Tibial artery (tissue), 4 donors: ENCODE measurements at regions not wholly inside any gene's neighbourhood (a gene's known extent, or its start where the extent isn't known, plus 50 kb on each side); places are given as distances from the start of the nearest gene placed in this dataset.
"Not testable (repeated sequence)": the region's sequence is repeated elsewhere in the genome, so short reads cannot be mapped to it uniquely, and the experiment has no call there.

ENCODE experiments used
- DNase-seq, 2 donors: peaks; one replicate each; pipeline ENCODE4 v3.0.0-alpha.2; 2019
- H3K27ac ChIP-seq, 2 donors: fragments of 200-600 bp; sonication (generic) in 1 of 2; 1 replicate in 1 of 2; 2 replicates in 1 of 2; pipeline ENCODE4 v1.5.1; 2018 to 2019; ENCODE audit warnings: mild to moderate bottlenecking in 1 of 2
- H3K27me3 ChIP-seq, 2 donors: fragments of 200-600 bp; sonication (generic) in 1 of 2; one replicate each; pipeline versions ENCODE4 v1.5.1 to v1.6.0; 2016 to 2019
- H3K36me3 ChIP-seq, 3 donors: fragments of 200-600 bp; sonication (generic) in 2 of 3; one replicate each; pipeline ENCODE4 v1.5.1; 2016 to 2019; ENCODE audit warnings: mild to moderate bottlenecking in 2 of 3
- H3K4me1 ChIP-seq, 4 donors: fragments of 200-600 bp; sonication (generic) in 2 of 4; 1 replicate in 3 of 4; 2 replicates in 1 of 4; pipeline ENCODE4 v1.5.1; 2016 to 2019
- H3K4me3 ChIP-seq, 2 donors: fragments of 200-600 bp; sonication (generic) in 1 of 2; 1 replicate in 1 of 2; 2 replicates in 1 of 2; pipeline ENCODE4 v1.5.1; 2018 to 2019; ENCODE audit warnings: mild to moderate bottlenecking in 2 of 2
- H3K9me3 ChIP-seq, 3 donors: fragments of 200-600 bp; sonication (generic) in 1 of 3; one replicate each; pipeline ENCODE4 v1.5.1; 2016 to 2019
- intact Hi-C: fragments of 100-400 bp; cut with DNase I; formaldehyde crosslinking; loops from one replicate; pipeline ENCODE4 v1.15.0; 2023; ENCODE audit warnings: low total_unique reads
- TF ChIP-seq, protein P1 (sequence below), 2 experiments: fragments of 200-600 bp in 1 of 2; fragments of 450-650 bp in 1 of 2; IDR thresholded peaks; one replicate each; pipeline ENCODE4 v1.5.1; 2017 to 2019; ENCODE audit warnings: antibody characterized with exemption in 2 of 2, mild to moderate bottlenecking in 1 of 2, moderate library complexity in 1 of 2

DNA sequence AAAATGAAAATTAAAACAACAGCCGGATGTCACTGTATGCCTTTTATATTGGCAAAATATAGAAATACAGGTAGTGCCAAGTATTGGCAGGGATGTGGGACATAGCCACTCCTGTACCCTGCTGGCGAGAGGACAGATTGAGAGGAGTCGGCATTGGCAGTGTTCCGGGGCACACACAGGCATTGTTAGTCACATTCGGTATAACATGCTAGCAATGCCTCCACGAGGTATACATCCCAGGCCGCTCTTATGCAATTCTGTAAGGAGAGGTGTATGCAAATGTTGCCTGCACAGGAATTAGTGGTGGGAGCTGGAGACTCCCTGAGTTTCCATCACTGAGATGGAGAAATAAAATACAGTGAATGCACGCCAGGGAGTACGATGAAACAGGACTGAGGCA lies 99.4 kb upstream of the DLG1 start:
- no peaks in the 10 kb centered on the region for H3K9me3 ChIP-seq
- H3K4me1 ChIP-seq: peaks cover 0 to 13% (median 5%) of the 10 kb centered on the region in 4 donors
- TF ChIP-seq, protein P1, sequence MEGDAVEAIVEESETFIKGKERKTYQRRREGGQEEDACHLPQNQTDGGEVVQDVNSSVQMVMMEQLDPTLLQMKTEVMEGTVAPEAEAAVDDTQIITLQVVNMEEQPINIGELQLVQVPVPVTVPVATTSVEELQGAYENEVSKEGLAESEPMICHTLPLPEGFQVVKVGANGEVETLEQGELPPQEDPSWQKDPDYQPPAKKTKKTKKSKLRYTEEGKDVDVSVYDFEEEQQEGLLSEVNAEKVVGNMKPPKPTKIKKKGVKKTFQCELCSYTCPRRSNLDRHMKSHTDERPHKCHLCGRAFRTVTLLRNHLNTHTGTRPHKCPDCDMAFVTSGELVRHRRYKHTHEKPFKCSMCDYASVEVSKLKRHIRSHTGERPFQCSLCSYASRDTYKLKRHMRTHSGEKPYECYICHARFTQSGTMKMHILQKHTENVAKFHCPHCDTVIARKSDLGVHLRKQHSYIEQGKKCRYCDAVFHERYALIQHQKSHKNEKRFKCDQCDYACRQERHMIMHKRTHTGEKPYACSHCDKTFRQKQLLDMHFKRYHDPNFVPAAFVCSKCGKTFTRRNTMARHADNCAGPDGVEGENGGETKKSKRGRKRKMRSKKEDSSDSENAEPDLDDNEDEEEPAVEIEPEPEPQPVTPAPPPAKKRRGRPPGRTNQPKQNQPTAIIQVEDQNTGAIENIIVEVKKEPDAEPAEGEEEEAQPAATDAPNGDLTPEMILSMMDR (IDR thresholded peaks at IDR 0.05): no peak
- no peaks in the 10 kb centered on the region for H3K27me3 ChIP-seq
- no peak overlapping the region for H3K27ac ChIP-seq
- no peaks in the 10 kb centered on the region for H3K36me3 ChIP-seq
- H3K4me3 ChIP-seq: no peak overlapping the region
- intact Hi-C loops: no loop called here
- no peak for DNase-seq

DNA sequence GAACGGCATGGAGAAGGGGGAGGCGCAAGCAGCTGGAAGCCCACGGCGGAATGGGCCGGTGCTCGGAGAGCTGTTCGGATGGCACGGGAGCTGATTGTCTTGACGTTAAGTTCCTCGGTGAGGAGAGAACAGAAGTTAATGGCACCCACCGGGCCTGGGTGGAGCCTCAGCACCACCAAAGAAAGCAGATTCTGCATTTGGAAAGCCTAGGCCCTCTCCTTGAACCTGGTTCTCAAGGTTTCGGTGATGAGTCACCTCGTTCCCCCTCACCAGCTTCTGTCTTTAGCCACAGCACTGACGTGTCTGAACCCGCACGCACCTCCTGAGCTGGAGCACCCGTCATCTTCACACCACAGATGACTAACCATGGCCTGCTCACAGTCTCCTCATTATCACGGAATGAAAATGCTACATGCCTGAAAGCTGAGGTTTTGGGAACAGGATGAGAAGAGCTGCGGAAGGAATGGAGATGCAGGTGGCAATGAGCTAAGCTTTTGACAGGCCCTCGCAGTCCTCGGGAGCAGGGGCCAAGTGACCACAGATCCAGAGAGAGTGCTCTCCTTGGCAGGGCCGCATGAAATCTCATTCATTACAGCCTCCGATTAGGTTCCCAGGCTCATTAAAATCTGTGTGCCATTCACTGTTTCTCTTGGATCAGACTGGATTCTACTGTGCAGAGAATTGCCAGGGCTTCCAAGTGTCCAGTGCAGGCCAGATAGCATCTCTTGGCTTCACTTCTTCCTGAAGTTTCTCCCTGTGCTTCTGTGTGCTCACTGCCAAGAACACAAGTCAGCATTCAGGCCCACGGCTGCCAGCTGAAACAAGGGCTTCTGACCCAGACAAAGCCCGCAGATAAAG lies 96.3 kb upstream of the DLG1 start:
- H3K4me3 ChIP-seq: no peak overlapping the region
- no peaks in the 10 kb centered on the region for H3K27me3 ChIP-seq
- peak; percentile 37 to 51 for DNase-seq
- intact Hi-C loops: no loop called here
- H3K4me1 ChIP-seq: peaks cover 0 to 13% (median 5%) of the 10 kb centered on the region in 4 donors
- H3K36me3 ChIP-seq: no peaks in the 10 kb centered on the region
- H3K9me3 ChIP-seq: no peaks in the 10 kb centered on the region
- TF ChIP-seq, protein P1 (IDR thresholded peaks at IDR 0.05): no peak
- no peak overlapping the region for H3K27ac ChIP-seq

DNA sequence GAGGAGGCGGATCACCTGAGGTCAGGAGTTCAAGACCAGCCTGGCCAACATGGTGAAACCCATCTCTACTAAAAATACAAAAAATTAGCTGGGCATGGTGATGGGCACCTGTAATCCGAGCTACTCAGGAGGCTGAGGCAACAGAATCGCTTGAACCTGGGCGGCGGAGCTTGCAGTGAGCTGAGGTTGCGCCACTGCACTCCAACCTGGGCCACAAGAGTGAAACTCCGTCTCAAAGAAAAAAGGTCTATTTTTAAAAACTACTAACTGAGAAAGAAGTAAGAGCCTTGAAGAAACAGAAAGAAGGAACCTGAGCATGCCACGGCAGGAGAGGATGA lies 95.7 kb upstream of the DLG1 start:
- peaks cover 0 to 13% (median 5%) of the 10 kb centered on the region in 4 donors for H3K4me1 ChIP-seq
- DNase-seq: peak in 1 of 2 donors; percentile 13
- H3K27me3 ChIP-seq, intact Hi-C loops, H3K9me3 ChIP-seq, H3K4me3 ChIP-seq, H3K27ac ChIP-seq, H3K36me3 ChIP-seq: not testable (repeated sequence)

- Histone ChIP-seq H3K9me3 (no peaks in the 10 kb centered on the region), H3K4me3 (no peak overlapping the region), H3K27me3 (no peaks in the 10 kb centered on the region), H3K27ac (no peak overlapping the region), H3K4me1 (peaks cover 0 to 13% (median 5%) of the 10 kb centered on the region in 4 donors), H3K36me3 (no peaks in the 10 kb centered on the region)
- intact Hi-C loops: no loop called here
- TF ChIP-seq, protein P1 (IDR thresholded peaks at IDR 0.05): no peak
- DNase-seq: peak in 1 of 2 donors; percentile 25
Observed at GRCh38 chr3:197393711-197394110, 95.3 kb upstream of the DLG1 start.

DNA sequence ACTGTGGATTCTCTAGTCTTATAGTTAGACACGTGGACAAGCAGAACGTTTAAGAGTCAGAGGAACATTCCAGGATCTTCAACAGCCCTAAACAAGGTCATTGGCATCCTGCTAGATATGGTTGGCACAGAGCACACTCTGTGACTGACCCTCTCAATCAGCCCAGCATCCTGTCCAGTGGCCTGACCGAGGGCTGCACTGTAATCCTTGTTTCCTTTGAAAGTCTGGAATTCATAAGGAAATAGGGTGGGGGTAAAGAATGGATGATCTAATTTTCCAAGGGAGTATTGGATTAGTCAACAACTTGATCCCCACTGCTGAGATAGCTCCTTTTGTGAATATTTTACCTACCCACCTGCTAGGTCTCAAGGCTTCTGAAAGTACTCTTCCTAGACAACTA lies 94.5 kb upstream of the DLG1 start:
- Histone ChIP-seq H3K27ac (no peak overlapping the region), H3K4me1 (peaks cover 0 to 13% (median 5%) of the 10 kb centered on the region in 4 donors), H3K27me3 (no peaks in the 10 kb centered on the region), H3K36me3 (no peaks in the 10 kb centered on the region), H3K4me3 (no peak overlapping the region), H3K9me3 (no peaks in the 10 kb centered on the region)
- TF ChIP-seq, protein P1 (IDR thresholded peaks at IDR 0.05): no peak
- no peak for DNase-seq
- intact Hi-C loops: no loop called here

- peak in 1 of 2 donors; percentile 10 for DNase-seq
- intact Hi-C loops: no loop called here
- no peak overlapping the region for H3K27ac ChIP-seq
Observed at GRCh38 chr3:197381371-197381770, 83.0 kb upstream of the DLG1 start.

More at GRCh38 chr3:197381371-197381770, 83.0 kb upstream of the DLG1 start:
- Histone ChIP-seq H3K9me3 (no peaks in the 10 kb centered on the region), H3K36me3 (no peaks in the 10 kb centered on the region), H3K27me3 (peaks cover 0 to 3% of the 10 kb centered on the region in 2 donors), H3K4me3 (no peak overlapping the region), H3K4me1 (no peaks in the 10 kb centered on the region)
- TF ChIP-seq, protein P1 (IDR thresholded peaks at IDR 0.05): no peak
